Mucosa of rectum (tissue), 2 donors: ENCODE measurements at regions not wholly inside any gene's neighbourhood (a gene's known extent, or its start where the extent isn't known, plus 50 kb on each side); places are given as distances from the start of the nearest gene placed in this dataset.

Source experiments
- H3K27ac ChIP-seq, 2 donors: one replicate each; pipeline ENCODE4 v1.7.0; 2013; ENCODE audit warnings: inconsistent platforms in 2 of 2, low read depth in 2 of 2, low read length in 2 of 2
- H3K27me3 ChIP-seq, 2 donors: one replicate each; pipeline ENCODE4 v1.7.0; 2013; ENCODE audit warnings: low read length in 2 of 2; ENCODE audit not compliant: control insufficient read depth in 2 of 2, insufficient read depth in 2 of 2
- H3K36me3 ChIP-seq, 2 donors: one replicate each; pipeline ENCODE4 v1.7.0; 2013; ENCODE audit warnings: low read length in 2 of 2; ENCODE audit not compliant: control insufficient read depth in 2 of 2, insufficient read depth in 2 of 2
- H3K4me1 ChIP-seq, 2 donors: one replicate each; pipeline ENCODE4 v1.7.0; 2013; ENCODE audit warnings: low read length in 2 of 2, mild to moderate bottlenecking in 1 of 2; ENCODE audit not compliant: control insufficient read depth in 2 of 2, insufficient read depth in 2 of 2
- H3K4me3 ChIP-seq, 2 donors: one replicate each; pipeline ENCODE4 v1.7.0; 2013; ENCODE audit warnings: low read length in 2 of 2
- H3K9ac ChIP-seq, 2 donors: one replicate each; pipeline ENCODE4 v1.7.0; 2013; ENCODE audit warnings: low read length in 2 of 2, low read depth in 1 of 2, mild to moderate bottlenecking in 1 of 2
- H3K9me3 ChIP-seq, 2 donors: one replicate each; pipeline ENCODE4 v1.7.0; 2013; ENCODE audit warnings: low read length in 2 of 2; ENCODE audit not compliant: control insufficient read depth in 2 of 2
- donor health status: healthy.
- donor health status: Normal muscosa, but diverticular disease.

DNA sequence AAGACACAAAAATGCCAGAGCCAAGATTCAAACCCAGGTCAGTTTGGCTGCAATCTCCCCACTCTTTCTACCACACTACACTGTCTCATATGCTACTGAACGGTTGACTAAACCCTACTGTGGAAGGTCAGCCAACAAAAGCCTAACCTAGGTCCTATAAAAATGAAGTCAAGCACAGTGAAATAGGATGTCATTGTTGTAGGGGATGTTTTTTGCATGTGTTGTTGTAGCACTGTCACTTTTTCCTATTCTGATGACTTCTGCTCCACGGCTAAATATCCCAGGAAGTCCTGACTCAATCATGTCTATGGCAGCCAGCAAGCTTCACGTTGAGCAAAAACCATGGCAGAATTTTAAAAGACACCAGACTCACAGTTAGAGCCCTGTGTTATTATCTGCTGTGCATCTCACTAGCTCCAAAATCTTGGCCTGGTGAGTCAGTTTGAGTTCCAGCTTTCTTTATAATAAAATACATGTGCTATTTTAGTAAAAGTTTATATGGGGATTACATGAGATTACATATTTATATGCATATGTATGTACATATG is 322.1 kb upstream of the NT5E start:
- Histone ChIP-seq H3K9me3 (no peaks in the 10 kb centered on the region), H3K27ac (no peak overlapping the region), H3K4me3 (no peak overlapping the region), H3K36me3 (no peaks in the 10 kb centered on the region), H3K4me1 (no peaks in the 10 kb centered on the region), H3K27me3 (no peaks in the 10 kb centered on the region), H3K9ac (no peak overlapping the region)

DNA sequence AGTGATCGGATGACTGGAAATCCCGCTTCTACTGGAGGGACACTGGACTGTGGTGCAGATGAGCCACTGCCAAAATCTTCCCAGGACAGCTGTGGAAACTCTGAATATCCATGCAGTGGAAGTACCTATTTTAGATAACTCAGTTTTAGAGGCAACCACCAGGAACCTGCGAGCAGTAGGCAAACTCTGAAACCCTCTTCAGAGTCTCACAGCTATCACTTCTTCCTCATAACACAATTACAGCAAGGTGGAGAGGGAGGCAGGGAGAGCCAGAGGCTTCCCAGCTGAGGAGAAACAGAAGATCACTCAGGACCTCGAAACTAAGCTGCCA is 322.8 kb upstream of the NT5E start:
- no peaks in the 10 kb centered on the region for H3K36me3 ChIP-seq
- no peak overlapping the region for H3K27ac ChIP-seq
- no peak overlapping the region for H3K9ac ChIP-seq
- no peaks in the 10 kb centered on the region for H3K4me1 ChIP-seq
- no peaks in the 10 kb centered on the region for H3K27me3 ChIP-seq
- H3K9me3 ChIP-seq, result no peaks in the 10 kb centered on the region
- H3K4me3 ChIP-seq, result no peak overlapping the region

DNA sequence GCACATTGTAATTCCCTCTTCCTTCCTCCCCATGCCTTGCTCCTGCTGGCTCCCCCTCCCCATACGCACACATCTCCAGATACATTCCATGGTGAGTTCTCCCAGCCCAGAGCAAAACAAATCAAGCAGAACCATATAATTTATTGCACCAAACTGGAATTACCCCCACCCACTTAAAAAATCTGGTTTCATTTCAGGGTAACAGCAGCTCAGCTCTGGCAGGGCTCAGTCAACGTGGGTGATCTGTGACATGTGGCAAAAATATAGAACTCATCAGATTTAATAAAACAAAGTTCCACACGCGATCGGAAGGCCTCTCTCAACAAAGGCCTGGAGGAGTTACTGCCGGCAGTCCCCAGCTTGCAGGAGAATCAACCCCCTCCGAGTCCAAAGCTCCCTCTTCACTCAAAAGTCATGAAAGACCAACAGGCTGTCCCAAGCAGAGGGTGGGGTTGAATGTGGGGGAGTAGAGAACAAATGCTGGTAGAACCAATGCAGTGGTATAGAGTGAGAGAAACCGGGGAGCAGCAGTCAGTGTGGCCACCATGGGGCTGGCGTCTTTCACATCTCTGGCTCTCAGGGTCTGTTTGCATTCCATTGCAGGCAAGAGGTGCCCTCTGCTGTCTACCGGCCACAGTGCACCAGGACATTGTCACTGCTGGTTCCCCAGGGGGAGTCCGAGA is 323.3 kb upstream of the NT5E start:
- H3K4me3 ChIP-seq, result no peak overlapping the region
- no peak overlapping the region for H3K27ac ChIP-seq
- H3K4me1 ChIP-seq, result no peaks in the 10 kb centered on the region
- H3K9ac ChIP-seq, result no peak overlapping the region
- no peaks in the 10 kb centered on the region for H3K27me3 ChIP-seq
- H3K36me3 ChIP-seq, result no peaks in the 10 kb centered on the region
- no peaks in the 10 kb centered on the region for H3K9me3 ChIP-seq

DNA sequence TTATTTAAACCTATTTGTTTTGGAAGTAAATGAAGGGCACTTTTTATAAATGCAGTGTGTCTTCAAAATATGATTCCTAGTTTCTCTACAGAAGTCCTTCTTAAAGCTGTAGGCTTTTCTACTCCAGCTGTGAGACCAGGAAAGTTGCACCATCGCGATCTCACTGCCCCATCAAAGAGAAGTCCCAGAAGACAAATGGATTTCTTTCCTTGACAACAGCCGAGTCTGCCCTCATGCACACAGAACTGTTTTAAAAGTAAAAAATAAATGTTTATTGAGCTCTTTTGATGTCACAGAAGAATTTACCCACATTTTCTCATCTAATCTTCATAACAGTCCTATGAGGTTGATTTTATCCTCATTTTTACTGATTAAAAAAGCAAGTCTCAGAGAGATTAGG is 324.4 kb upstream of the NT5E start:
- Histone ChIP-seq H3K4me1 (no peaks in the 10 kb centered on the region), H3K4me3 (no peak overlapping the region), H3K27me3 (no peaks in the 10 kb centered on the region), H3K9me3 (no peaks in the 10 kb centered on the region), H3K27ac (no peak overlapping the region), H3K9ac (no peak overlapping the region), H3K36me3 (no peaks in the 10 kb centered on the region)

DNA sequence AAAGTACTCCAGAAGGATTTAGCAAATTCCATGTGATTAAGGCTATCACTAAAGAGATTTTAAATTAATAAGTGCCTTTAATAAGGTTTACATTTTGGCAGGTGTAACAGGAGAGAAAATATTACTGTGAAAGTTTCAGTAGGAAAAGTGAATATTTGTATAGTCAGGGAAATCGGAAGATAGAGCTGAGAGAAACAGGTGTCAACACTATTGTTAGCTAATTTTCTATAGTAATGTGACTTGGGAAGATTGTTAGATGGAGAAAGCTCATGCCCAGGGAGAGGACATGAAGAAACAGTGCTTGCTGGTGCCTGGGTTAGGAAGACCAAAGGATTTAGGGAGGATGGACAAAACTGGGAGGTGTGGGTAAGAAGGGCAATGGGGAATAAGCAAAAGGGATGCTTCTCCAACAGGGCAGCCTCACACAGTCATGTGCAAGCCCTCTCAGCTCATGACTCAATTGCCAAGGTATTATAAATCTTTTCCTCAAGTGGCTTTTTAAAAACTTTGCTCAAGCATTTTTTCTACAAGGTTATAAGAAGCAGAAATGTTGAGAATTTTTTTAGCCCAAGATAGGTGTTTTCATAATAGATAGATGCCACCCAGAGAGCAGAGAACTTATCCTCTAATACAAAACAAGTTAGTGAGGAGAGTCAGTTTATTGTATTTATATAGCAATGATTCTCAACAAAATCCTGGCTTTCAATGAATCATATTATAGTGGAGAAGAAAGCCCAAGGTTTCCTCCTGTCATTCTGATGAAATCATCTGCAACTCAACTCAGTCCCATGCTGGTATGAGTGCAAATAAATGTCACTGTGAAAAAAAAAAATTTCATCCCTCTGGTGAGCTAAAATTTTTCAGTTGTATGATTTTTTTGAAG is 325.2 kb upstream of the NT5E start:
- no peaks in the 10 kb centered on the region for H3K4me1 ChIP-seq
- no peaks in the 10 kb centered on the region for H3K9me3 ChIP-seq
- no peak overlapping the region for H3K4me3 ChIP-seq
- H3K36me3 ChIP-seq, result no peaks in the 10 kb centered on the region
- H3K27ac ChIP-seq, result no peak overlapping the region
- H3K9ac ChIP-seq, result no peak overlapping the region
- no peaks in the 10 kb centered on the region for H3K27me3 ChIP-seq

DNA sequence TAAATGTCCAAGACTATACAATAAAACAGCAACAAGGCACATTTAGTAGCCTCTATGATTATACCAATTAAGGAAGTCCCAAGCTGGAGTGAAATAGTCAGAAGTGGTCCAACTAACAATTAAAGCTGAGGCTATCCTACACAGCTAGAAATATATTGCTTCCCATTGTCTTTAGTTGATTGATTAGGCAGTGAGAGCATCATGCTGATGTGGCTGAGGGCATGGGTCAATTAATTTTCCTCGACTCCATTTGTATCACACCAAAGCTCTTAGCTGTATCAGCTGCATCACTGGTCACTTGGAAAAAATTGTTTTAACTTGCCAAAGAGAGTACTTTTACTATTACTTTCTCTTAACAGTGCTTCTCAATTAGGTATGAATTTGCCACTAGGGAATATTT is 328.7 kb upstream of the NT5E start:
- H3K4me1 ChIP-seq, result no peaks in the 10 kb centered on the region
- no peaks in the 10 kb centered on the region for H3K36me3 ChIP-seq
- no peak overlapping the region for H3K4me3 ChIP-seq
- H3K27ac ChIP-seq, result no peak overlapping the region
- no peaks in the 10 kb centered on the region for H3K9me3 ChIP-seq
- no peak overlapping the region for H3K9ac ChIP-seq
- H3K27me3 ChIP-seq, result no peaks in the 10 kb centered on the region

DNA sequence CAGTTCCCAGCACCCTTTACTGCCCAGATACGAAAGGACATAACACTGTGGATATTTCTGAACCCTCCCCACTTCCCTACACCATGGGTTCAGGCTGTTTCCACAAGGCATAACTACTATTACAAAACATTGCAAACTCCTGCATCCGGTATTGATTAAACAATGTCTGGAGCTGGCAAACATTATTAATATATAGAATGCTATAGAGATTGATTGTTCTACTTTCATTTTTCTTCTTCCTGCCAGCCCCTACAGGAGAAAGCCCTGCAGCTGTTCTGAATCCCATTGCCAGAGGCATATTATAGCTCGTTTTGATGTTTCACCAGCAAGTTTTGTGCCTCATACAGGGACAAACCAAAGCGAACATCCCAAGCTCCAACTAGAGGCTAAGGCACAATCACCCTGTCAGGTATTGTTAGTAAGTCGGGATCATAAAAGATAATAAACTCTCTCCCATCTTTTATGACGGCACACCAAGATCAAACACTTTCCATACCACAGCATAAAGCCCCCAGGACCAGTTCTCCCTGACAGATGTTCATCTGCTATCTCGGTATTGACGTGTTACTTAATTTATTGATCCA is 331.1 kb upstream of the NT5E start:
- no peaks in the 10 kb centered on the region for H3K4me1 ChIP-seq
- no peak overlapping the region for H3K27ac ChIP-seq
- H3K36me3 ChIP-seq, result no peaks in the 10 kb centered on the region
- H3K27me3 ChIP-seq, result no peaks in the 10 kb centered on the region
- no peak overlapping the region for H3K4me3 ChIP-seq
- H3K9me3 ChIP-seq, result no peaks in the 10 kb centered on the region
- H3K9ac ChIP-seq, result no peak overlapping the region

DNA sequence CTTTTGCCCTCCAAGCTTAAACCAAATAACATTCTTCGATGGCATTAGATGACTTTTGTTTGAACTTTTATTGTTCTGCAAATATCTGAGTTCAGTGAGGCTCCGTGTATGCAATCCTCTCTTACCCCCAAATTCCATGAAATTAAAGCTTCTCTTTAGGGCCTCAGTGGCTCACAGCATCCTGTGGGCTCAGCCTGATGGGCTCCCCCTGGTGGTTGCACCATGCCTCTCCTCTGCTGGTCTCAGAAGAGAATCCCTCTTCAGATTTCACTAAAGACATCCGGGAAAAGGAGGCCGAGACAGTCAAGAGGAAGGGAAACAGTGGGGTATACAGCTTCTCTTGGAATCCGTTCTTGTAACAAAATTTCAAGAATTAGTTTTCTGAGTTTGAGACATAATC is 331.6 kb upstream of the NT5E start:
- Histone ChIP-seq H3K27me3 (no peaks in the 10 kb centered on the region), H3K27ac (no peak overlapping the region), H3K4me3 (no peak overlapping the region), H3K9me3 (no peaks in the 10 kb centered on the region), H3K9ac (no peak overlapping the region), H3K4me1 (no peaks in the 10 kb centered on the region), H3K36me3 (no peaks in the 10 kb centered on the region)

DNA sequence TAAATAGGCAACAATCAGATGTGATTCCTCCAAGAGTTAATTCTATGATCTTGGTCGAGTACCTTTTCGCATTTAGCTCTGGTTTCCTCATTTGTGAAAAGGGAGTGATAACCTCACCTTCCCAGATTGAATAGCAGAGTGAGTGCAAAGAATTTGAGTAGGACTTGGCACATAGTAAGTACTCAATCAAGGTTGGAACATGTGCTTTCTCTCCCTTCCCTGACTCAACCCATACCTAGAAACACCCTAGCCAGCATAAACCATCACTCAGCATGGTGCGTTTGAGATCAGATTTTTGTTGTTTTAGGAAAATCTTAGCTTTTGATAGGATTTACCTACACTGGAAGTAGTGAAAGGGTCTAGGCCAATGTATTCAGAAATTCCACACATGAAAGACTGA is 333.4 kb upstream of the NT5E start:
- Histone ChIP-seq H3K4me1 (no peaks in the 10 kb centered on the region), H3K4me3 (no peak overlapping the region), H3K27ac (no peak overlapping the region), H3K36me3 (no peaks in the 10 kb centered on the region), H3K27me3 (no peaks in the 10 kb centered on the region), H3K9me3 (no peaks in the 10 kb centered on the region), H3K9ac (no peak overlapping the region)

DNA sequence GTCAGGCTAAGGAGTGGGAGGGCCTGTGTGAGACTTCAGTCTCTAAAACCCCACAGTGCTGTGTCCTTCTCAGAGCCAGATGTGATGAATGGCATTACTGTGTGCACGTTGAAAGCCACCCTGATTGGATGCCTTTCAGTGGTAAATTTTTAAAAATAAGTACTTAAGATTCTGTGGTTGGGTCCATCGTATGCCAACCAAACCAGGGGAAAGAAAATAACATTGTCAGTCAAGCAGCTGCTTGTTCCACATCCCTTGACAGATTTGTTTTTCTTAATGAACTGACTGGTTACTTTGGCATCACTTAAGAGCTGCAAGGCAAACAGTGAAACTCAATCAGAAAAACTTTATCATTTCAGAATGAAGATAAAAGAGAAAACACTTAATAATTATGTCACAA is 334.0 kb upstream of the NT5E start:
- H3K27ac ChIP-seq, result no peak overlapping the region
- H3K27me3 ChIP-seq, result no peaks in the 10 kb centered on the region
- no peaks in the 10 kb centered on the region for H3K9me3 ChIP-seq
- no peaks in the 10 kb centered on the region for H3K4me1 ChIP-seq
- H3K9ac ChIP-seq, result no peak overlapping the region
- H3K36me3 ChIP-seq, result no peaks in the 10 kb centered on the region
- H3K4me3 ChIP-seq, result no peak overlapping the region
